H1 (cell line): ENCODE measurements at regions not wholly inside any gene's neighbourhood (a gene's known extent, or its start where the extent isn't known, plus 50 kb on each side); places are given as distances from the start of the nearest gene placed in this dataset.

Experiments used
- CTCF ChIA-PET: fragments of 300-600 bp; sonication (Branson Sonifier 250); formaldehyde crosslinking; loops from one replicate; lab custom pipeline; 2021; ENCODE audit not compliant: partially characterized antibody; lab: Charles Lee
- POLR2A ChIA-PET: fragments of 300-600 bp; sonication (Branson Sonifier 250); formaldehyde crosslinking; loops from one replicate; lab custom pipeline; 2021; ENCODE audit warnings: inconsistent platforms; ENCODE audit not compliant: partially characterized antibody; lab: Charles Lee
- DNase-seq, 2 experiments: peaks; one replicate each; pipeline versions ENCODE4 v3.0.0 to v3.0.0-alpha.2; 2010 to 2022; ENCODE audit warnings: low spot score in 2 of 2, low read depth in 1 of 2, mixed read lengths in 1 of 2
- FAIRE-seq: peaks from 2 replicates; lab custom pipeline; 2011; peaks lifted over from hg19 to GRCh38; lab: Jason Lieb, UNC
- H2AFZ ChIP-seq: 2 replicates; pipeline ENCODE4 v1.8.1; 2012; ENCODE audit warnings: low read length, inconsistent platforms
- H2AK5ac ChIP-seq: 2 replicates; pipeline ENCODE4 v1.6.1; 2013; ENCODE audit warnings: low read depth, low read length
- H2BK120ac ChIP-seq: replicated peaks from 2 replicates; pipeline ENCODE3; 2013; ENCODE audit warnings: low read depth, low read length, inconsistent platforms
- H2BK12ac ChIP-seq: 2 replicates; pipeline ENCODE4 v1.6.1; 2013; ENCODE audit warnings: low read depth, low read length
- H2BK15ac ChIP-seq: 2 replicates; pipeline ENCODE4 v1.6.1; 2013; ENCODE audit warnings: low read length
- H2BK20ac ChIP-seq: 2 replicates; pipeline ENCODE4 v1.6.1; 2013; ENCODE audit warnings: low read length
- H2BK5ac ChIP-seq: 2 replicates; pipeline ENCODE4 v1.6.1; 2013; ENCODE audit warnings: low read depth, low read length
- H3K14ac ChIP-seq: 2 replicates; pipeline ENCODE4 v1.6.1; 2013; ENCODE audit warnings: inconsistent platforms; ENCODE audit not compliant: insufficient read length
- H3K18ac ChIP-seq: 2 replicates; pipeline ENCODE4 v1.6.1; 2013; ENCODE audit warnings: low read length; ENCODE audit errors: extremely low read depth
- H3K23ac ChIP-seq: 2 replicates; pipeline ENCODE4 v1.6.1; 2013; ENCODE audit warnings: inconsistent platforms; ENCODE audit not compliant: insufficient read length
- H3K23me2 ChIP-seq: 2 replicates; pipeline ENCODE4 v1.6.1; 2013; ENCODE audit warnings: low read depth, low read length
- H3K27ac ChIP-seq: 2 replicates; pipeline ENCODE4 v1.6.1; 2011; ENCODE audit warnings: low read depth, low read length, inconsistent platforms
- H3K27me3 ChIP-seq, 4 experiments: replicated peaks in 1 of 4; 1 replicate in 1 of 4; 2 replicates in 3 of 4; pipeline versions ENCODE4 v1.6.1 to v1.8.1; 2011 to 2013; ENCODE audit warnings: low read length in 3 of 4, mild to moderate bottlenecking in 3 of 4, inconsistent platforms in 2 of 4, mixed read lengths in 2 of 4, moderate library complexity in 1 of 4; ENCODE audit not compliant: control insufficient read depth in 3 of 4, insufficient read depth in 3 of 4; ENCODE audit errors: extremely low read depth in 1 of 4
- H3K36me3 ChIP-seq, 4 experiments: 2 replicates each; pipeline versions ENCODE4 v1.6.1 to v1.8.1; 2011 to 2013; ENCODE audit warnings: mild to moderate bottlenecking in 4 of 4, low read length in 3 of 4, moderate library complexity in 2 of 4, control low read depth in 1 of 4, inconsistent platforms in 1 of 4; ENCODE audit not compliant: insufficient read depth in 4 of 4, control insufficient read depth in 2 of 4
- H3K4ac ChIP-seq: replicated peaks from 2 replicates; pipeline ENCODE3; 2013; ENCODE audit warnings: low read length, low read depth, mixed read lengths, inconsistent platforms; ENCODE audit not compliant: insufficient read length
- H3K4me1 ChIP-seq, 4 experiments: replicated peaks in 1 of 4; 1 replicate in 1 of 4; 2 replicates in 3 of 4; pipeline versions ENCODE4 v1.6.1 to v1.8.1; 2011 to 2013; ENCODE audit warnings: low read length in 3 of 4, inconsistent platforms in 2 of 4, mixed read lengths in 1 of 4; ENCODE audit not compliant: insufficient read depth in 4 of 4, control insufficient read depth in 3 of 4
- H3K4me2 ChIP-seq, 2 experiments: 2 replicates each; pipeline versions ENCODE4 v1.6.1 to v1.8.1; 2011 to 2013; ENCODE audit warnings: low read depth in 2 of 2, low read length in 2 of 2, control low read depth in 1 of 2, inconsistent platforms in 1 of 2, mild to moderate bottlenecking in 1 of 2; ENCODE audit not compliant: insufficient read depth in 1 of 2
- H3K4me3 ChIP-seq, 4 experiments: fragments of 200-600, 300-600 bp in 1 of 4; sonication (generic), shearing (Covaris generic), sonication (Bioruptor Twin) in 1 of 4; 2 replicates each; pipeline versions ENCODE4 v1.5.1 to v1.8.1; 2011 to 2016; ENCODE audit warnings: low read length in 4 of 4, low read depth in 3 of 4, control low read depth in 2 of 4, inconsistent platforms in 2 of 4, mild to moderate bottlenecking in 2 of 4, mixed read lengths in 1 of 4, moderate library complexity in 1 of 4; ENCODE audit not compliant: insufficient read depth in 2 of 4; ENCODE audit errors: extremely low read depth in 1 of 4
- H3K56ac ChIP-seq: replicated peaks from 2 replicates; pipeline ENCODE3; 2013; ENCODE audit warnings: low read depth, mild to moderate bottlenecking, mixed read lengths, low read length, inconsistent platforms; ENCODE audit not compliant: insufficient read length
- H3K79me1 ChIP-seq: 2 replicates; pipeline ENCODE4 v1.6.1; 2013; ENCODE audit warnings: low read depth, low read length, control low read depth
- H3K79me2 ChIP-seq, 2 experiments: 2 replicates each; pipeline versions ENCODE4 v1.6.1 to v1.8.1; 2012 to 2013; ENCODE audit warnings: low read length in 2 of 2, mild to moderate bottlenecking in 2 of 2, inconsistent platforms in 1 of 2; ENCODE audit not compliant: insufficient read depth in 2 of 2, control insufficient read depth in 1 of 2
- H3K9ac ChIP-seq, 4 experiments: replicated peaks in 1 of 4; 1 replicate in 1 of 4; 2 replicates in 3 of 4; pipeline versions ENCODE4 v1.6.1 to v1.8.1; 2011 to 2013; ENCODE audit warnings: low read depth in 3 of 4, low read length in 3 of 4, control low read depth in 2 of 4, mild to moderate bottlenecking in 2 of 4, moderate library complexity in 2 of 4, inconsistent platforms in 1 of 4; ENCODE audit errors: extremely low read depth in 1 of 4
- H3K9me3 ChIP-seq, 2 experiments: 2 replicates each; pipeline versions ENCODE4 v1.6.1 to v1.8.1; 2012 to 2013; ENCODE audit warnings: mild to moderate bottlenecking in 2 of 2, moderate library complexity in 2 of 2, control low read depth in 1 of 2, inconsistent platforms in 1 of 2, low read depth in 1 of 2, low read length in 1 of 2, mixed read lengths in 1 of 2; ENCODE audit not compliant: insufficient read depth in 2 of 2
- H4K20me1 ChIP-seq, 2 experiments: replicated peaks in 1 of 2; 2 replicates each; pipeline versions ENCODE3 to v1.8.1; 2011 to 2013; ENCODE audit warnings: inconsistent platforms in 2 of 2, low read length in 2 of 2, mild to moderate bottlenecking in 1 of 2; ENCODE audit not compliant: insufficient read depth in 2 of 2, control insufficient read depth in 1 of 2
- H4K5ac ChIP-seq: 2 replicates; pipeline ENCODE4 v1.6.1; 2013; ENCODE audit warnings: low read length, low read depth, mixed read lengths, inconsistent platforms; ENCODE audit not compliant: insufficient read length
- H4K8ac ChIP-seq: 2 replicates; pipeline ENCODE4 v1.8.0; 2013; ENCODE audit warnings: mild to moderate bottlenecking, moderate library complexity, low read length, inconsistent platforms; ENCODE audit not compliant: insufficient read depth; ENCODE audit errors: extremely low read depth
- H4K91ac ChIP-seq: replicated peaks from 2 replicates; pipeline ENCODE3; 2013; ENCODE audit warnings: low read length, mixed read lengths, inconsistent platforms; ENCODE audit not compliant: insufficient read length
- CREB1 ChIP-seq: IDR thresholded peaks from 2 replicates; pipeline ENCODE4 v1.6.1; 2012; ENCODE audit warnings: inconsistent platforms
- EP300 ChIP-seq, 2 experiments: IDR thresholded peaks; 1 replicate in 1 of 2; 2 replicates in 1 of 2; pipeline ENCODE4 v1.6.1; 2011 to 2012; ENCODE audit warnings: low read depth in 2 of 2, low read length in 2 of 2, mild to moderate bottlenecking in 2 of 2, borderline replicate concordance in 1 of 2, inconsistent platforms in 1 of 2, moderate library complexity in 1 of 2
- JUN ChIP-seq: IDR thresholded peaks from 2 replicates; pipeline ENCODE4 v1.6.1; 2011; ENCODE audit warnings: low read depth, mild to moderate bottlenecking, improper control_type of control experiment, low read length
- SIRT6 ChIP-seq: IDR thresholded peaks from one replicate; pipeline ENCODE4 v1.7.1; 2012; ENCODE audit warnings: low read length, inconsistent platforms
- WGBS, 2 experiments: shearing (Covaris generic) in 1 of 2; methylation state at CpG; one replicate each; pipeline versions ENCODE4 v1.1.6 to v1.1.7; 2013 to 2015; ENCODE audit warnings: low lambda C conversion rate in 2 of 2, mixed read lengths in 2 of 2, inconsistent platforms in 1 of 2, low coverage in 1 of 2, missing lambda C conversion rate in 1 of 2; ENCODE audit not compliant: insufficient replicate concordance in 2 of 2, insufficient coverage in 1 of 2, insufficient read length in 1 of 2; ENCODE audit errors: extremely low coverage in 1 of 2, missing lambda C conversion rate in 1 of 2; 5-methylcytosine and 5-hydroxymethylcytosine counted together

- Histone ChIP-seq H2BK120ac (no peak overlapping the region), H2BK5ac (no peak overlapping the region), H3K18ac (no peak overlapping the region), H3K4ac (no peak overlapping the region), H4K8ac (no peak overlapping the region), H3K79me1 (no peaks in the 10 kb centered on the region), H3K27ac (no peak overlapping the region), H2BK20ac (no peak overlapping the region), H3K4me2 (no peak overlapping the region), H2BK15ac (no peak overlapping the region), H4K5ac (no peak overlapping the region), H3K27me3 (no peaks in the 10 kb centered on the region), H2BK12ac (no peak overlapping the region), H3K23ac (no peak overlapping the region), H2AK5ac (no peak overlapping the region), H3K9ac (no peak overlapping the region), H3K36me3 (no peaks in the 10 kb centered on the region), H3K56ac (no peak overlapping the region), H3K4me1 (peaks cover 0 to 2% (median 0%) of the 10 kb centered on the region in 4 experiments; a peak in 1 of 7 replicates), H4K20me1 (no peaks in the 10 kb centered on the region), H2AFZ (no peak overlapping the region), H3K4me3 (no peak overlapping the region), H4K91ac (no peak overlapping the region), H3K23me2 (no peaks in the 10 kb centered on the region), H3K79me2 (no peaks in the 10 kb centered on the region), H3K14ac (no peak overlapping the region), H3K9me3 (no peaks in the 10 kb centered on the region)
- no peak for DNase-seq
- FAIRE-seq = no peak
- ChIA-PET POLR2A (no interaction called here), CTCF (no interaction called here)
- no peak for TF ChIP-seq JUN
- TF ChIP-seq SIRT6 = no peak
- no peak for TF ChIP-seq CREB1
- no peak for TF ChIP-seq EP300 (IDR thresholded peaks at IDR 0.05; ENCODE audit: borderline replicate concordance in 1 of 2, low read depth in 2 of 2, low read length in 2 of 2)
- 90% methylated on average over 4 of the region's 4 CpGs; no CpG with 5 or more reads in 1 of the 2 experiments for WGBS, 2 experiments
Measured at GRCh38 chr4:180116840-180117239, 2126.4 kb upstream of the TENM3 start.
